ENCODE measurements at regions not wholly inside any gene's neighbourhood (a gene's known extent, or its start where the extent isn't known, plus 50 kb on each side); places are given as distances from the start of the nearest gene placed in this dataset.
"Not testable (repeated sequence)": the region's sequence is repeated elsewhere in the genome, so short reads cannot be mapped to it uniquely, and the experiment has no call there.

DNA sequence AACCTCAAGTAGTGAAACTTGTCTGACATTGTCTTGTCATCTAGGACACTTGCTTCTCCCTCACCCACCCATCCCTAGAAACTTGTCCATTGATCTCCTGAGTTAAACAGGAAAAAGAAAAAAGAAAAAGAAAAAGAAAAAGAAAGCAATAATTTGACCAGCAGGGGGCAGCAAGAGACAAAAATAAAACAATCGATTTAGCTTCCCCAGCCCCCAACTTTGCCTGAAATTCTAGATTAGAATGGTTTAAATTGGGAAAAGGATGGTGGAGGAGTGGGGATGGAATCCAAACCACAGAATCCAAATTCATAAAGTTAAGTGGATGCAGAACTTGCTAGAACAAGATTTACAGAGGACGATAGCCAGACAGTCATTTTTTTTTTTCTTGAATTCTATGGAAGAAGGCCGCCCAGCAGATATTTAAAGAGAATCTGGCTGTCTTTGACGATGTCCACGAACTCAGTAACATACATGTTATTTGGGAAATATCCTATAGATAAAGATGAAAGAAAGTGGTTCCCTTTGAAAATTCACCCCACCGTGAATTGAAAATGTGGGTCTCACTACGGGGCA is 282.9 kb downstream of the USP46 start:
- DNase-seq, result peak; percentile 30

DNA sequence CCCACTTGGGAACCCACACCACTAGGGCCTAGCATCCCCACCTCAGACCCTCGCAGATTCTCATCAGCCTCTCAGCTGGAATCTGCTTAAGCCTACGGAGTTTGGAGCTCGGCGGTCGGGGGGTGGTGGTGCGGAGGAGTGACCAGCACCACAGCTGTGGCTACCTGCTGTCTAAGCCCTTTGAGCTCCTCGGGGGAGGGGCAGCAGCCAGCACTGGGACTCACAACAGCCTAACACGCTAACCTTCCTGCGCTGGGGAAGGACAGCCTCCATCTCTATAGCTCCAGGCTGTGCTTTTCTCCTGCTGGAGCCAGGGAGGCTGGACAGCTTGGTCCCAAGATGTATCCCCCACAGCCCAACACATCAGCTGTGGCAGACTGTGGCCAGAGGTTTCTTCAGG is 281.5 kb downstream of the USP46 start:
- no peak for DNase-seq

DNA sequence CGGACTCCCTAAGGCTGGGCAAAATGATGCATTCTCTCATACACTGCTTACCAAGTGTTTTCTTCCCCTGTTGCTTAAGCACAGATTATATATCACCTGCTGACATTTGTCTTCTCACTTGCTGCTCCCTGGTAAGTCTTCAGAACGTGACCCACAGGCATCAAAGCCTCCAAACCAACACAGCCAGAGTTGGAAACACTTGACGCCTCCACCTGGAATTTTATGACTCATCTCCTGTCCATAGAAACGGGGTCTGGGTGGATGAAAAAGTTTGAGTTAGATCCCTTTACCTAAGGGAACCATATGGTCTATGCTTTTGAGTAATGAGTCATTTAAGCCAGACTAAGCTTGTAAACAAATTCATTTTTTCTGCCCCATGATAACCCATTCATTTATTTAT is 251.6 kb downstream of the USP46 start:
- DNase-seq, result no peak

DNA sequence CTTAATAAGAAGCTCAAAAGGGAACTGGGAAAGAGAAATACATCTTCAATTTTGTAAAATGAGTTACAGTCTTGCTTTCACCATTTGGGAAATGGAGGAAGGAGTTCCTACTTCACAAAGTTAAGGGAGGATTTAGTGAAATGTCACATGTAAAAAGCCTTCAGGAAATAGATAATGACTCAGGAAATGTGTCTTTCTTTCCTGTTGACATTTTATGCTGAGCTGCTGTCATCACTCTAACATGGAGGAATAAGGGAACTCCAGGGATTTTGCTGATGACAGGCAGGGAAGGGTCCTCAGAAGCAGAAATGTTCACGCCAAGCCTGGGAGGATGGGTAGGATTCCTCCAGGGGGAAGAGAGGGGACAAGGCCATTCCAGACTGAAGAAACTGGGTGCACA is 251.1 kb downstream of the USP46 start:
- DNase-seq, result no peak

DNA sequence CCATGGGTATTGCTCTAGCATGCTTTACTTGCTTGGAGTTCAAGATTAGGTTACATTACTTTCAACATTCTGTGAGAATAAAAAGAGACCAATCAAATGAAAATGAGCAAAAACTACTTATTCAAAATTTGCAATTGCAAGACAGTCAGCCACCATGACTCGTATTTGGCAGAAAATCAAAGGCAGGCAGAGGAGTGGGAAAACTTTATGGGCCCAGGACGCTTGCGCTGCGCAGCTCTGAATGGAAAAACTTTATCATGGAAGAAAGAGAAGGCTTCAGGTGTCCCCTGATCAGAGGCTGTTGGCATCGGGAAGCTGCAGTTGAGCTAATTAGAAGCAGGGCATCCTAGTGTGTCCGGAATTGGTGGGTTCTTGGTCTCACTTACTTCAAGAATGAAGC is 250.6 kb downstream of the USP46 start:
- DNase-seq, result no peak

GRCh38 chr4:52409766-52410165 is 249.3 kb downstream of the USP46 start:
- not testable (repeated sequence) for DNase-seq

DNA sequence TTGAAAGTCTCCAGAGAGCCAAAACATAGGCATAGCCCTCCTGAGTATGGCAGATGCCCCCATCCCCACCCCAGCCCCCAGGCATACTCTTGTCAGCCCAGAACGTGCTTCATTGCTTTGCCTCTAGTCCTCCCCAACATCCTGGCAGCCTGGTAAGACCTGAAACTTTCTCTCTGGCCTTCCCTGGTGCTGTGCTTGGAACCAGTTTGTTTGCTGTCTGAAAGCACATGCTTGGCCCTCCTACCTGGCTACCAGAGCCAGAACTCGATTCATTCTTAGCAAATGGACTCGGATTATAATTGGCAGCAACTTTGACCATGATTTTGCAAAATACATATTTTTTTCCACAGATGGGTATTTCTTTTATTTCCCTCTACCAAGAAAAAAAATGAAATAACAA is 248.1 kb downstream of the USP46 start:
- no peak for DNase-seq

- DNase-seq, result no peak
Measured at GRCh38 chr4:52420330-52420729, 238.8 kb downstream of the USP46 start.

- no peak for DNase-seq
Measured at GRCh38 chr4:52421811-52422213, 237.3 kb downstream of the USP46 start.

- DNase-seq, result no peak
Measured at GRCh38 chr4:52423967-52424366, 235.1 kb downstream of the USP46 start.

DNA sequence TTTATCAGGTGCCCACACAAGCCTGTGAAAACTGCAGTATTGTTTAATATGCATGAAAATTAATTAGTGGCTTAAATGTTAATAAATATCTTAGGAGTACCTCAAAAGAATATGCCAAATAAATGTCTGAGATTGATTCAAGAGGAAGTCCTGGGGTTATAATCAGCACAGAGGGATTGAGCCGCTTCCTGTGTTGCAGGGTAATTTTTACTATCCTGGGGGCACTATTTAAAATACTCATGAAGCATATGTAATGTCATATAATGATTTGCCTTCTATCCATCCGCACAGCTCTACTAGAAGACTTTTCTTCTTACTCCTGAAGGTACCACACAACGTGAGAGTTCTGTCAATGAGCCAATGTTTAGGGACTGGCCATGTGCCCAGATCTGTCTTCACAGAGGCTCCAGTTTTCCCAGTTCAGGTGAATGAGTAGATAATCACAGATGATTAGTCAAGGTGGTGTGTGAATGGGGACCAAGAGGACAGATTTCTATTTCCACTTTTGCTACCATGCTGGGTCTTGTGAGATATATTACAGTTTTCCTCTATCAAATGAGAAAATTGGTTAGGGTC is 233.3 kb downstream of the USP46 start:
- no peak for DNase-seq

DNA sequence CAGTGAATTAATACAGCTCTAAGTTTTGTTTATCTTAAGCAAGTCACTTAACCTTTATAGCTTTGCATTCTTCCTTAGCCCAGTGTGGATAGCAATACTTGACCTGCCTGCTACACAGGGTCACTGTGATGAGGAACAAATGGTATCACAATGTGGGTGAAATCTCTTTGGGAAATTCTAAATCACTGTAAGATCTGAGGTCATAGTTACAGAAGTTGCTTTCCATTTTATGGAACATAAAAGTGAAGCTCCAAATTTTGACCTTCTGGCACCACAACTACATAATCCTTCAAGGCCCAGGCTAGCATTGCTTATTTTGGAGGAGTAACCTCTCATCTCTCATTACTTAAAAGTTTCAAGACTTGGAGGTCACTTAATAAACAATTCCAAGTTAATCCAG is 227.7 kb downstream of the USP46 start:
- no peak for DNase-seq

- DNase-seq, result no peak
Measured at GRCh38 chr4:52431869-52432268, 227.2 kb downstream of the USP46 start.

GRCh38 chr4:52442524-52442923 is 216.6 kb downstream of the USP46 start:
- DNase-seq, result not testable (repeated sequence)

- no peak for DNase-seq
Measured at GRCh38 chr4:52472444-52472843, 186.7 kb downstream of the USP46 start.

GRCh38 chr4:52477191-52477780 is 181.8 kb downstream of the USP46 start:
- no peak for DNase-seq

DNA sequence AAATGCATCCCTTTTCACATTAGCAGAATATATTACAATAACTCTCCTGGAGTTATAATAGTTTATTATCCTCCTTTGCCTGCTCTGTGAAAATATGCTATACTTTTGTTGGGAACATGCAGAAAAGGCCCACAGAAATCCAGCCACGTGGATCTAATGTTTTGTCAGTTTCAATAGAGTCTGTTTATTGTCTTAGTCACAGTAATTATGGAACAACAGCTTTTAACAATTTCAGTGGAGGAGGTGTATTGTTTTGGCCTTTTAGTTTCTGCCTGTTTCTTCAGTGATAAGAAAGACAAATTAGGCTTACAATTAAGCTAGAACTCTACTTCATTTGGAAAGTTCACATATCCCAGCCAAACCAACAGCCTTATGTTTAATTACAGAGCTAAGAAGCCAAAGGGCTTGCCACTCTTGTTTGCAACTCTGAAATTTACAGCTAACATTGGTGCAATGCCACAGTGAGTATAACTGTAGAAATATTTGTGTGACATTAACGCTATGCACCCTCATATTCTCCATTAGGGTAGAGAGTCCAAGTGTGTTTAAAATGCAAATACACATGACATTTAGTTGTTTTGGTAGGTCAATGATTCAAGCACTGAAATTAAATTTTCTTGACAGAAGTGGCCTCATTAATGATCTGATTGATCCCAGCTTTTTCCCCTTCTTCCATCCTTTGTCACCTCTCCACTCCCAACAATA is 175.8 kb downstream of the USP46 start:
- DNase-seq, result no peak

DNA sequence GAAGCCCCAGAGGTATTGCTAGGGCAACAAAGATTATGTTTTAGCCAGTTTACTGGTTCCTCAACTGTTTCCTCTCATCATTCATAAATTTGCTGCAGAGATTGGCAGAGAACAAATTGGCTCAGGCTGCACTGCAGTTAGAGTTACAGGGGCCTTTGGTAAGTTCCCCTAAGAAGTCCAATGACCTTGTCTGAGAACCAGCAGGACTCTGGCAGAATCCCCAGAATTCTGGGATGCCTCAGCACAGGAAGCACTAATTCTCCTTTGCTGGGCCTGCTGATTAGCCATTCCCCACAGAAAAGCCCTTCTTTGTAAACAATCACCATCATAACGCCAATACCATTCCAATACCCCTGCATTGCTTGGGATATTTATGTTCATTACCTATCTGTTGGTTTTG is 151.3 kb downstream of the USP46 start:
- no peak for DNase-seq

DNA sequence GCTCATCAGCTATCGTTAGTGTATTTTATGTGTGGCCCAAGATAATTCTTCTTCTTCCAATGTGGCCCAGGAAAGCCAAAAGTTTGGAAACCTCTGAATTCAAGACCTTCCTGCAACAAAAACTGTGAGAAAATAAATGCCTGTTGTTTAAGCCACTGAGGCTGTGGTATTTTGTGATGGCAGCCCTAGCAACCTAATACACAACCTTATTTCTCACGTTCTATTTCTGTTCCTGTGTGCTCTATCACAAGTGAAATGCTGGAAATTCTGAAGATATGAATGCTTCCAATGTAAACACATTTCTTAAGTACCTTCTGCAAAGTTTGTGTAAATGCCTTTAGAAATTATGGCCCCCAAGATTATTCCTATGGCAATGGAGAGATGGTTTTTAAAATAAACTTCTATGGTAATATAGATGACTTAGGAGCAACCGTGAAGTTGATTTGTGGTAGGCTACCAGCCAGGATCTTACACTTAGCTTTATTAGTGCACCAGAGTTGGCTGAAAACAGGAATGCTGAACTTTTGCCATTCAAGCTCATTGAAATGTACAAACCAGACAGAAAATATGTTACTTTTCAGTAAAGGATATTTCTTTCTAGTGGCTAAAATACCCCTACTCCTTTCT is 148.0 kb downstream of the USP46 start:
- DNase-seq, result no peak

- DNase-seq, result no peak
Measured at GRCh38 chr4:52511825-52512224, 147.3 kb downstream of the USP46 start.

DNA sequence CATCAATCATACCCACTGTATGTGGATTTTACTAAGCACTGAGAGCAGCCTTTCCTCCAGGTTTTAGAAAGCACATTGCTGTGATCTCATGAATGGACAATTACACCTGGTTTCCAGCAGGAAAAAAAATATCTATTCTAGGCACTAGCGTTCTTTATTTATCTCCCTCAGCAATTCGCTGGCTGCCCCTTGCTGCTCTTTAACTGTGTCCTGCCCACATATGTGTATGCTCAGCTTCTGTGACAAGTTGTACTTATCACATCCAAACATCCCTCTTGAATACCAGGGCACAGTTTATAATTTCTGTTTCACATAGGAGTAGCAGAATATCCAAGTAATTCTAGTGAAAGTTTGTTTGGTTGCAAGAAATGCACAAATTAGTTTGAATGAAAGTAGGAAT is 146.8 kb downstream of the USP46 start:
- no peak for DNase-seq

DNA sequence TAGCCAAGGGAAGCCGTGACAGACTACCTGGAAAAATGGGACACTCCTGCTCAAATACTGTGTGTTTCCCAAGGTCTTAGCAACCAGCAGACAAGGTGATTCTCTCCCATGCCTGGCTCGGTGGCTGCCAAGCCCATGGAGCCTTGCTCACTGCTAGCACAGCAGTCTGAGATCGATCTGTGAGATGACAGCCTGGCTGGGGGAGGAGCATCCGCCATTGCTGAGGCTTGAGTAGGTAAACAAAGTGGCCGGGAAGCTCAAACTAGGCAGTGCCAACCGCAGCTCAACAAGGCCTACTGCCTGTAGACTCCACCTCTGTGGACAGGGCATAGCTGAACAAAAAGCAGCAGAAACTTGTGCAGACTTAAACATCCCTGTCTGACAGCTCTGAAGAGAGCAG is 137.0 kb downstream of the USP46 start:
- not testable (repeated sequence) for DNase-seq

GRCh38 chr4:52529983-52530382 is 129.1 kb downstream of the USP46 start:
- no peak for DNase-seq

- DNase-seq, result no peak
Measured at GRCh38 chr4:52535793-52536192, 123.3 kb downstream of the USP46 start.

Data from CD4-positive, alpha-beta T cell treated with Interleukin-21 for 1 hour (primary cell).